H1 (cell line): ENCODE measurements at regions not wholly inside any gene's neighbourhood (a gene's known extent, or its start where the extent isn't known, plus 50 kb on each side); places are given as distances from the start of the nearest gene placed in this dataset.

ENCODE experiments used
- CTCF ChIA-PET: fragments of 300-600 bp; sonication (Branson Sonifier 250); formaldehyde crosslinking; loops from one replicate; lab custom pipeline; 2021; ENCODE audit not compliant: partially characterized antibody; lab: Charles Lee
- POLR2A ChIA-PET: fragments of 300-600 bp; sonication (Branson Sonifier 250); formaldehyde crosslinking; loops from one replicate; lab custom pipeline; 2021; ENCODE audit warnings: inconsistent platforms; ENCODE audit not compliant: partially characterized antibody; lab: Charles Lee
- DNase-seq, 2 experiments: peaks; one replicate each; pipeline versions ENCODE4 v3.0.0 to v3.0.0-alpha.2; 2010 to 2022; ENCODE audit warnings: low spot score in 2 of 2, low read depth in 1 of 2, mixed read lengths in 1 of 2
- FAIRE-seq: peaks from 2 replicates; lab custom pipeline; 2011; peaks lifted over from hg19 to GRCh38; lab: Jason Lieb, UNC
- H2AFZ ChIP-seq: 2 replicates; pipeline ENCODE4 v1.8.1; 2012; ENCODE audit warnings: low read length, inconsistent platforms
- H2AK5ac ChIP-seq: 2 replicates; pipeline ENCODE4 v1.6.1; 2013; ENCODE audit warnings: low read depth, low read length
- H2BK120ac ChIP-seq: replicated peaks from 2 replicates; pipeline ENCODE3; 2013; ENCODE audit warnings: low read depth, low read length, inconsistent platforms
- H2BK12ac ChIP-seq: 2 replicates; pipeline ENCODE4 v1.6.1; 2013; ENCODE audit warnings: low read depth, low read length
- H2BK15ac ChIP-seq: 2 replicates; pipeline ENCODE4 v1.6.1; 2013; ENCODE audit warnings: low read length
- H2BK20ac ChIP-seq: 2 replicates; pipeline ENCODE4 v1.6.1; 2013; ENCODE audit warnings: low read length
- H2BK5ac ChIP-seq: 2 replicates; pipeline ENCODE4 v1.6.1; 2013; ENCODE audit warnings: low read depth, low read length
- H3K14ac ChIP-seq: 2 replicates; pipeline ENCODE4 v1.6.1; 2013; ENCODE audit warnings: inconsistent platforms; ENCODE audit not compliant: insufficient read length
- H3K18ac ChIP-seq: 2 replicates; pipeline ENCODE4 v1.6.1; 2013; ENCODE audit warnings: low read length; ENCODE audit errors: extremely low read depth
- H3K23ac ChIP-seq: 2 replicates; pipeline ENCODE4 v1.6.1; 2013; ENCODE audit warnings: inconsistent platforms; ENCODE audit not compliant: insufficient read length
- H3K23me2 ChIP-seq: 2 replicates; pipeline ENCODE4 v1.6.1; 2013; ENCODE audit warnings: low read depth, low read length
- H3K27ac ChIP-seq: 2 replicates; pipeline ENCODE4 v1.6.1; 2011; ENCODE audit warnings: low read depth, low read length, inconsistent platforms
- H3K27me3 ChIP-seq, 4 experiments: replicated peaks in 1 of 4; 1 replicate in 1 of 4; 2 replicates in 3 of 4; pipeline versions ENCODE4 v1.6.1 to v1.8.1; 2011 to 2013; ENCODE audit warnings: low read length in 3 of 4, mild to moderate bottlenecking in 3 of 4, inconsistent platforms in 2 of 4, mixed read lengths in 2 of 4, moderate library complexity in 1 of 4; ENCODE audit not compliant: control insufficient read depth in 3 of 4, insufficient read depth in 3 of 4; ENCODE audit errors: extremely low read depth in 1 of 4
- H3K36me3 ChIP-seq, 4 experiments: 2 replicates each; pipeline versions ENCODE4 v1.6.1 to v1.8.1; 2011 to 2013; ENCODE audit warnings: mild to moderate bottlenecking in 4 of 4, low read length in 3 of 4, moderate library complexity in 2 of 4, control low read depth in 1 of 4, inconsistent platforms in 1 of 4; ENCODE audit not compliant: insufficient read depth in 4 of 4, control insufficient read depth in 2 of 4
- H3K4ac ChIP-seq: replicated peaks from 2 replicates; pipeline ENCODE3; 2013; ENCODE audit warnings: low read length, low read depth, mixed read lengths, inconsistent platforms; ENCODE audit not compliant: insufficient read length
- H3K4me1 ChIP-seq, 4 experiments: replicated peaks in 1 of 4; 1 replicate in 1 of 4; 2 replicates in 3 of 4; pipeline versions ENCODE4 v1.6.1 to v1.8.1; 2011 to 2013; ENCODE audit warnings: low read length in 3 of 4, inconsistent platforms in 2 of 4, mixed read lengths in 1 of 4; ENCODE audit not compliant: insufficient read depth in 4 of 4, control insufficient read depth in 3 of 4
- H3K4me2 ChIP-seq, 2 experiments: 2 replicates each; pipeline versions ENCODE4 v1.6.1 to v1.8.1; 2011 to 2013; ENCODE audit warnings: low read depth in 2 of 2, low read length in 2 of 2, control low read depth in 1 of 2, inconsistent platforms in 1 of 2, mild to moderate bottlenecking in 1 of 2; ENCODE audit not compliant: insufficient read depth in 1 of 2
- H3K4me3 ChIP-seq, 4 experiments: fragments of 200-600, 300-600 bp in 1 of 4; sonication (generic), shearing (Covaris generic), sonication (Bioruptor Twin) in 1 of 4; 2 replicates each; pipeline versions ENCODE4 v1.5.1 to v1.8.1; 2011 to 2016; ENCODE audit warnings: low read length in 4 of 4, low read depth in 3 of 4, control low read depth in 2 of 4, inconsistent platforms in 2 of 4, mild to moderate bottlenecking in 2 of 4, mixed read lengths in 1 of 4, moderate library complexity in 1 of 4; ENCODE audit not compliant: insufficient read depth in 2 of 4; ENCODE audit errors: extremely low read depth in 1 of 4
- H3K56ac ChIP-seq: replicated peaks from 2 replicates; pipeline ENCODE3; 2013; ENCODE audit warnings: low read depth, mild to moderate bottlenecking, mixed read lengths, low read length, inconsistent platforms; ENCODE audit not compliant: insufficient read length
- H3K79me1 ChIP-seq: 2 replicates; pipeline ENCODE4 v1.6.1; 2013; ENCODE audit warnings: low read depth, low read length, control low read depth
- H3K79me2 ChIP-seq, 2 experiments: 2 replicates each; pipeline versions ENCODE4 v1.6.1 to v1.8.1; 2012 to 2013; ENCODE audit warnings: low read length in 2 of 2, mild to moderate bottlenecking in 2 of 2, inconsistent platforms in 1 of 2; ENCODE audit not compliant: insufficient read depth in 2 of 2, control insufficient read depth in 1 of 2
- H3K9ac ChIP-seq, 4 experiments: replicated peaks in 1 of 4; 1 replicate in 1 of 4; 2 replicates in 3 of 4; pipeline versions ENCODE4 v1.6.1 to v1.8.1; 2011 to 2013; ENCODE audit warnings: low read depth in 3 of 4, low read length in 3 of 4, control low read depth in 2 of 4, mild to moderate bottlenecking in 2 of 4, moderate library complexity in 2 of 4, inconsistent platforms in 1 of 4; ENCODE audit errors: extremely low read depth in 1 of 4
- H3K9me3 ChIP-seq, 2 experiments: 2 replicates each; pipeline versions ENCODE4 v1.6.1 to v1.8.1; 2012 to 2013; ENCODE audit warnings: mild to moderate bottlenecking in 2 of 2, moderate library complexity in 2 of 2, control low read depth in 1 of 2, inconsistent platforms in 1 of 2, low read depth in 1 of 2, low read length in 1 of 2, mixed read lengths in 1 of 2; ENCODE audit not compliant: insufficient read depth in 2 of 2
- H4K20me1 ChIP-seq, 2 experiments: replicated peaks in 1 of 2; 2 replicates each; pipeline versions ENCODE3 to v1.8.1; 2011 to 2013; ENCODE audit warnings: inconsistent platforms in 2 of 2, low read length in 2 of 2, mild to moderate bottlenecking in 1 of 2; ENCODE audit not compliant: insufficient read depth in 2 of 2, control insufficient read depth in 1 of 2
- H4K5ac ChIP-seq: 2 replicates; pipeline ENCODE4 v1.6.1; 2013; ENCODE audit warnings: low read length, low read depth, mixed read lengths, inconsistent platforms; ENCODE audit not compliant: insufficient read length
- H4K8ac ChIP-seq: 2 replicates; pipeline ENCODE4 v1.8.0; 2013; ENCODE audit warnings: mild to moderate bottlenecking, moderate library complexity, low read length, inconsistent platforms; ENCODE audit not compliant: insufficient read depth; ENCODE audit errors: extremely low read depth
- H4K91ac ChIP-seq: replicated peaks from 2 replicates; pipeline ENCODE3; 2013; ENCODE audit warnings: low read length, mixed read lengths, inconsistent platforms; ENCODE audit not compliant: insufficient read length
- CREB1 ChIP-seq: IDR thresholded peaks from 2 replicates; pipeline ENCODE4 v1.6.1; 2012; ENCODE audit warnings: inconsistent platforms
- CTBP2 ChIP-seq: IDR thresholded peaks from 2 replicates; pipeline ENCODE4 v1.7.0; 2011; ENCODE audit warnings: borderline replicate concordance, mild to moderate bottlenecking, moderate library complexity, mixed read lengths, low read length; ENCODE audit not compliant: insufficient read depth, insufficient read length
- EGR1 ChIP-seq: IDR thresholded peaks from 2 replicates; pipeline ENCODE4 v1.6.1; 2011; ENCODE audit warnings: low read depth, low read length, borderline replicate concordance
- PHF8 ChIP-seq: fragments of 200-600 bp; sonication (generic); conservative IDR thresholded peaks from 2 replicates; pipeline ENCODE4 v1.7.1; 2012; ENCODE audit warnings: low read depth, mild to moderate bottlenecking, inconsistent platforms, low read length, moderate library complexity
- POLR2AphosphoS5 ChIP-seq: IDR thresholded peaks from 2 replicates; pipeline ENCODE4 v1.6.1; 2011; ENCODE audit warnings: low read depth, low read length
- RFX5 ChIP-seq: IDR thresholded peaks from 2 replicates; pipeline ENCODE4 v1.6.1; 2011; ENCODE audit warnings: low read depth, low read length, improper control_type of control experiment, borderline replicate concordance
- SP1 ChIP-seq: IDR thresholded peaks from 2 replicates; pipeline ENCODE4 v1.6.1; 2011; ENCODE audit warnings: low read depth, low read length
- SP2 ChIP-seq: IDR thresholded peaks from 2 replicates; pipeline ENCODE4 v1.6.1; 2012; ENCODE audit warnings: mild to moderate bottlenecking, low read length, inconsistent platforms
- WGBS, 2 experiments: shearing (Covaris generic) in 1 of 2; methylation state at CpG; one replicate each; pipeline versions ENCODE4 v1.1.6 to v1.1.7; 2013 to 2015; ENCODE audit warnings: low lambda C conversion rate in 2 of 2, mixed read lengths in 2 of 2, inconsistent platforms in 1 of 2, low coverage in 1 of 2, missing lambda C conversion rate in 1 of 2; ENCODE audit not compliant: insufficient replicate concordance in 2 of 2, insufficient coverage in 1 of 2, insufficient read length in 1 of 2; ENCODE audit errors: extremely low coverage in 1 of 2, missing lambda C conversion rate in 1 of 2; 5-methylcytosine and 5-hydroxymethylcytosine counted together
- TF ChIP-seq, protein P1 (sequence below): IDR thresholded peaks from 2 replicates; pipeline ENCODE4 v1.6.1; 2012; ENCODE audit warnings: inconsistent platforms

DNA sequence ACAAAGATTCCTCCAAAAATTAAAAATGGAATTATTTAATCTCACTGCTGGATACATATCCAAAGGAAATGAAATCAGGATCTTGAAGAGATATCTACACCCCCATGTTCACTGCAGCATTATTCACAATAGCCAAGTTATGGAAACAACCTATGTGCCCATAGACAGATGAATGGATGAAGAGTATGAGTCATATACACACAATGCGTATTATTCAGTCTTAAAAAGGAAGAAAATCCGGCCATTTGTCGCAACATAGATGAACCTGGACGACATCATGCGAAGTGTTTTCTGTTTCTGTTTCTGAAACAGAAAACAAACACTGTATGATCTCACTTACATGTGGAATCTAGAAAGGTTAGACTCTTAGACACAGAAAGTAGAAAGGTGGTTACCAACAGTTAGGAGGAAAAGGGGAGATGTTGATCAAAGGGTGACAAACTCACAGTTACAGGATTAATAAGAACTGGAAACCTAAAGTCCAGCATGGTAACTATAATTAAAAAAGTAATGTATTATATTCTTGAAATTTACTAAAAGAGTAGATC, 87.8 kb upstream of the ERBB4 start:
- Histone ChIP-seq H4K20me1 (no peaks in the 10 kb centered on the region), H3K4me1 (no peaks in the 10 kb centered on the region), H3K9me3 (no peaks in the 10 kb centered on the region), H3K27ac (no peak overlapping the region), H3K27me3 (no peaks in the 10 kb centered on the region), H4K91ac (no peak overlapping the region), H3K9ac (no peak overlapping the region), H3K18ac (no peak overlapping the region), H2AFZ (no peak overlapping the region), H3K14ac (no peak overlapping the region), H4K8ac (no peak overlapping the region), H3K36me3 (no peaks in the 10 kb centered on the region), H3K56ac (no peak overlapping the region), H2BK20ac (no peak overlapping the region), H2BK12ac (no peak overlapping the region), H3K79me1 (no peaks in the 10 kb centered on the region), H3K79me2 (no peaks in the 10 kb centered on the region), H2BK15ac (no peak overlapping the region), H3K4me2 (no peak overlapping the region), H3K4ac (no peak overlapping the region), H3K23me2 (no peaks in the 10 kb centered on the region), H2BK5ac (no peak overlapping the region), H2BK120ac (no peak overlapping the region), H3K23ac (no peak overlapping the region), H3K4me3 (no peak overlapping the region), H2AK5ac (no peak overlapping the region), H4K5ac (no peak overlapping the region)
- no peak for DNase-seq
- ChIA-PET POLR2A (no interaction called here), CTCF (no interaction called here)
- TF ChIP-seq CREB1 (no peak), EGR1 (no peak), PHF8 (no peak), CTBP2 (no peak), POLR2AphosphoS5 (no peak), RFX5 (no peak), SP1 (no peak), SP2 (no peak)
- TF ChIP-seq, protein P1, sequence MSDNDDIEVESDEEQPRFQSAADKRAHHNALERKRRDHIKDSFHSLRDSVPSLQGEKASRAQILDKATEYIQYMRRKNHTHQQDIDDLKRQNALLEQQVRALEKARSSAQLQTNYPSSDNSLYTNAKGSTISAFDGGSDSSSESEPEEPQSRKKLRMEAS, result no peak
- no peak for FAIRE-seq
- WGBS, 2 experiments, result 92% methylated on average over 5 of the region's 5 CpGs; no CpG with 5 or more reads in 1 of the 2 experiments
